Gastroesophageal sphincter (tissue), 3 donors: ENCODE measurements at regions not wholly inside any gene's neighbourhood (a gene's known extent, or its start where the extent isn't known, plus 50 kb on each side); places are given as distances from the start of the nearest gene placed in this dataset.

Source experiments
- CTCF ChIP-seq, 4 experiments: fragments of 200-600 bp in 2 of 4; fragments of 450-650 bp in 2 of 4; sonication (generic) in 1 of 4; IDR thresholded peaks; one replicate each; pipeline ENCODE4 v1.5.1; 2017 to 2019; ENCODE audit warnings: antibody characterized with exemption in 4 of 4, mild to moderate bottlenecking in 2 of 4, moderate library complexity in 2 of 4
- POLR2A ChIP-seq, 2 donors: fragments of 450-650 bp; IDR thresholded peaks; one replicate each; pipeline ENCODE4 v1.6.1; 2017; ENCODE audit warnings: antibody characterized with exemption in 2 of 2, mild to moderate bottlenecking in 2 of 2, moderate library complexity in 1 of 2

DNA sequence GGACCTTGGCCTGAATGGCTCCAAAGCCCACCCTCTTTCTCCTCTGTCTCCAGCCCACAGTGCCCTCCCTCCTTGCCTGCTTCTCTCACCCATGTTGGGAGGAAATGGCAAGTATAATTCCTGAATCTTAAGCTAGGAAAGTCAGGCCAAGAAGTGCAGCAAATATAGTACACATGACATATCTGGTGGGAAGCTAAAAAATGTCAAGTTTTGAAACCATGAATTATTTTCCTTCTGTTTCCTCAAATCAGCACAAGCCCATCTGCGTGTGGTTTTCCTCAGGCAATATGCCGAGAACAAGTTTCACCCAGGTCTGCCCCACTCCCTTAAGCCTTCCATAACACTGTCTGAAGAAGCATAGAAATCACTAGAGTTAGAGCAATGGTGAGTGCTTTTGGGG lies 502.8 kb upstream of the CDH11 start:
- TF ChIP-seq CTCF (IDR thresholded peaks at IDR 0.05) = no peak
- TF ChIP-seq POLR2A (IDR thresholded peaks at IDR 0.05) = no peak
